B cell (primary cell): ENCODE measurements at regions not wholly inside any gene's neighbourhood (a gene's known extent, or its start where the extent isn't known, plus 50 kb on each side); places are given as distances from the start of the nearest gene placed in this dataset.

Experiments used
- ATAC-seq: fragments of 200-7000 bp; cut with Tn5 transposase; one replicate; pipeline ENCODE4 v1.10.0; 2021; ENCODE audit warnings: low read depth, mild to moderate bottlenecking, moderate number of reproducible peaks, moderate library complexity
- CTCF ChIA-PET: fragments of 350-600 bp; sonication (Branson Sonifier 250); formaldehyde crosslinking; loops from one replicate; lab custom pipeline; 2021; ENCODE audit warnings: antibody characterized with exemption, inconsistent platforms; lab: Charles Lee
- POLR2A ChIA-PET: fragments of 350-600 bp; sonication (Branson Sonifier 250); formaldehyde crosslinking; loops from one replicate; lab custom pipeline; 2021; ENCODE audit warnings: antibody characterized with exemption; lab: Charles Lee
- DNase-seq: peaks from one replicate; pipeline ENCODE4 v3.0.0; 2013
- H2AFZ ChIP-seq: 2 replicates; pipeline ENCODE4 v1.6.1; 2012; ENCODE audit warnings: mild to moderate bottlenecking, low read depth, low read length; ENCODE audit not compliant: insufficient read depth, poor library complexity, severe bottlenecking
- H3K27ac ChIP-seq, 2 donors: 1 replicate in 1 of 2; 2 replicates in 1 of 2; pipeline ENCODE4 v1.5.1; 2012 to 2013; ENCODE audit warnings: low read length in 2 of 2, mild to moderate bottlenecking in 2 of 2, moderate library complexity in 1 of 2
- H3K27me3 ChIP-seq, 4 experiments: fragments of 200-600 bp in 1 of 4; sonication (generic) in 1 of 4; replicated peaks in 1 of 4; 1 replicate in 2 of 4; 2 replicates in 2 of 4; pipeline versions ENCODE4 v1.6.1 to v1.7.0; 2013 to 2016; ENCODE audit warnings: low read length in 3 of 4, mild to moderate bottlenecking in 2 of 4, mixed read lengths in 1 of 4, moderate library complexity in 1 of 4; ENCODE audit not compliant: insufficient read depth in 4 of 4, control insufficient read depth in 3 of 4; ENCODE audit errors: control extremely low read depth in 1 of 4
- H3K36me3 ChIP-seq, 2 experiments: replicated peaks in 1 of 2; 1 replicate in 1 of 2; 2 replicates in 1 of 2; pipeline versions ENCODE4 v1.6.1 to v1.7.1; 2013; ENCODE audit warnings: low read length in 1 of 2; ENCODE audit not compliant: insufficient read depth in 2 of 2, control insufficient read depth in 1 of 2; ENCODE audit errors: control extremely low read depth in 1 of 2, extremely low read depth in 1 of 2
- H3K4me1 ChIP-seq, 2 donors: fragments of 200-600 bp in 1 of 2; sonication (generic) in 1 of 2; 1 replicate in 1 of 2; 2 replicates in 1 of 2; pipeline versions ENCODE4 v1.5.1 to v1.6.1; 2013 to 2017; ENCODE audit warnings: low read length in 2 of 2; ENCODE audit not compliant: control insufficient read depth in 2 of 2, insufficient read depth in 2 of 2
- H3K4me2 ChIP-seq: replicated peaks from 2 replicates; pipeline ENCODE3; 2012; ENCODE audit warnings: mild to moderate bottlenecking, low read depth, low read length; ENCODE audit not compliant: poor library complexity, severe bottlenecking
- H3K4me3 ChIP-seq, 5 experiments: fragments of 200-600 bp in 1 of 5; sonication (generic) in 1 of 5; 1 replicate in 3 of 5; 2 replicates in 2 of 5; pipeline versions ENCODE4 v1.5.1 to v1.7.0; 2011 to 2016; ENCODE audit warnings: low read length in 4 of 5, mild to moderate bottlenecking in 4 of 5, low read depth in 2 of 5, control low read depth in 1 of 5, moderate library complexity in 1 of 5; ENCODE audit not compliant: insufficient read depth in 1 of 5; ENCODE audit errors: control extremely low read depth in 1 of 5, extremely low read depth in 1 of 5
- H3K79me2 ChIP-seq: fragments of 200-600 bp; sonication (generic); one replicate; pipeline ENCODE4 v1.6.0; 2016; ENCODE audit warnings: low read length; ENCODE audit not compliant: control insufficient read depth, insufficient read depth
- H3K9ac ChIP-seq: fragments of 200-600 bp; sonication (generic); 2 replicates; pipeline ENCODE4 v1.6.1; 2017; ENCODE audit warnings: mild to moderate bottlenecking, low read length, moderate library complexity
- H3K9me3 ChIP-seq, 3 donors: one replicate each; pipeline versions ENCODE4 v1.6.1 to v1.7.1; 2013; ENCODE audit warnings: low read length in 2 of 3; ENCODE audit not compliant: control insufficient read depth in 2 of 3, insufficient read depth in 1 of 3; ENCODE audit errors: control extremely low read depth in 1 of 3
- H4K20me1 ChIP-seq: 2 replicates; pipeline ENCODE4 v1.6.0; 2012; ENCODE audit warnings: mild to moderate bottlenecking, low read length; ENCODE audit not compliant: insufficient read depth, control insufficient read depth, poor library complexity, severe bottlenecking
- H3K27ac Mint-ChIP-seq: one replicate; pipeline ENCODE4 v1.8.0; 2021; ENCODE audit warnings: mixed read lengths
- H3K27me3 Mint-ChIP-seq: one replicate; pipeline ENCODE4 v1.8.0; 2021; ENCODE audit warnings: mixed read lengths
- H3K4me1 Mint-ChIP-seq: one replicate; pipeline ENCODE4 v1.8.0; 2021; ENCODE audit warnings: mixed read lengths
- H3K4me3 Mint-ChIP-seq: one replicate; pipeline ENCODE4 v1.8.0; 2021; ENCODE audit warnings: mixed read lengths
- H3K9me3 Mint-ChIP-seq: one replicate; pipeline ENCODE4 v1.8.0; 2022; ENCODE audit warnings: mixed read lengths; ENCODE audit not compliant: insufficient read depth
- EZH2 ChIP-seq: IDR thresholded peaks from 2 replicates; pipeline ENCODE4 v1.6.1; 2012; ENCODE audit warnings: borderline replicate concordance, low read depth, mild to moderate bottlenecking, moderate library complexity, low read length; ENCODE audit not compliant: insufficient read depth, poor library complexity, severe bottlenecking
- WGBS: methylation state at CpG from one replicate; pipeline ENCODE4 v1.1.5; 2013; ENCODE audit warnings: missing lambda C conversion rate; ENCODE audit not compliant: insufficient coverage; 5-methylcytosine and 5-hydroxymethylcytosine counted together
- intact Hi-C: fragments of 100-400 bp; cut with micrococcal nuclease; formaldehyde crosslinking; loops from one replicate; pipeline ENCODE4 v1.10.0; 2022
- TF ChIP-seq, protein P1 (sequence below): fragments of 200-600 bp; IDR thresholded peaks from one replicate; pipeline ENCODE4 v1.8.0; 2022; ENCODE audit warnings: antibody characterized with exemption, mild to moderate bottlenecking

DNA sequence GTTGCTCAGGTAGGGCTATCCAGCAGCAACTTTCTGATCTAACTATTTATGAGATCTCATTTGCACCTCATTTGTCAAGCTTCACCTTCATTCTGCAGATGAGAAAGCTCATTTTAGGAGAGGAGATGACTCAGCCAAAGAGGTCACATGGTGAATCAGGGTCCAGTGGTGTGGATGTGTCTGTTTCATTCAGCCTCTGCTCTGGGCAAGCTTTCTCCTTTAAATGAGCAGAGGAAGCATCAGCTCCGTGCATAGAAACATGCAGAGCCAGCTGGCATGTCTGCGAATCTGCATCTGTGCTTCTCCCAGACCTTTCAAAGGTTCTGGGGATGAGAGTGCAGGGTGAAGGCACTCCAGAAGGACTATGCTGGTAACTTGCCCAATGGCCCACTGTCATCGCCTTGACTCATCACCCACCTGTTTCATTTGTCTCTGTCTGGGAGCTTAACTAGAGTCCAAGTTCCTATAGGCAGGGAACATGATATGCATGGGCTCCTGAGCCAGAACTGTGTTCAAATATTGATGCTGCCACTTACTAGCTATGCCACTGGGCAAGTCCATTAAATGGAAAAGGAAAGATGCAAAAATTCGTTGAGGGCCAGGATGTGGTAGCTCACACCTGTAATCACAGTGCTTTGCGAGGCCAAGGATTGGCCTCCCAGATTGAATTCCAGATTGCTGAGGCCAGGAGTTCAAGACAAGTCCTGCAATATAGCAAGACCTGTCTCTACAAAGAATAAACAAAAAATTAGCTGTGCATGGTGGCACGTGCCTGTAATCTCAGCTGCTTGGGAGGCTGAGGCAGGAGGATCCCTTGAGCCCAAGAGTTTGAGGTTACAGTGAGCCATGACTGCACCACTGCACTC lies 67.1 kb upstream of the NLK start:
- H3K79me2 ChIP-seq, result no peaks in the 10 kb centered on the region
- 89% methylated on average over 5 of the region's 6 CpGs for WGBS
- no peak overlapping the region for H2AFZ ChIP-seq
- no peak overlapping the region for H3K4me3 ChIP-seq
- H3K9ac ChIP-seq, result no peak overlapping the region
- no peak overlapping the region for H3K27ac ChIP-seq
- ChIA-PET CTCF (no interaction called here), POLR2A (no interaction called here)
- Mint-ChIP-seq H3K9me3 (no peaks in the 10 kb centered on the region), H3K4me3 (no peak overlapping the region), H3K4me1 (no peaks in the 10 kb centered on the region), H3K27me3 (peaks cover 7% of the 10 kb centered on the region), H3K27ac (no peak overlapping the region)
- H3K4me2 ChIP-seq, result no peak overlapping the region
- peaks cover 0 to 5% (median 0%) of the 10 kb centered on the region in 3 donors for H3K9me3 ChIP-seq
- intact Hi-C loops, result no loop called here
- TF ChIP-seq EZH2, result no peak
- TF ChIP-seq, protein P1, sequence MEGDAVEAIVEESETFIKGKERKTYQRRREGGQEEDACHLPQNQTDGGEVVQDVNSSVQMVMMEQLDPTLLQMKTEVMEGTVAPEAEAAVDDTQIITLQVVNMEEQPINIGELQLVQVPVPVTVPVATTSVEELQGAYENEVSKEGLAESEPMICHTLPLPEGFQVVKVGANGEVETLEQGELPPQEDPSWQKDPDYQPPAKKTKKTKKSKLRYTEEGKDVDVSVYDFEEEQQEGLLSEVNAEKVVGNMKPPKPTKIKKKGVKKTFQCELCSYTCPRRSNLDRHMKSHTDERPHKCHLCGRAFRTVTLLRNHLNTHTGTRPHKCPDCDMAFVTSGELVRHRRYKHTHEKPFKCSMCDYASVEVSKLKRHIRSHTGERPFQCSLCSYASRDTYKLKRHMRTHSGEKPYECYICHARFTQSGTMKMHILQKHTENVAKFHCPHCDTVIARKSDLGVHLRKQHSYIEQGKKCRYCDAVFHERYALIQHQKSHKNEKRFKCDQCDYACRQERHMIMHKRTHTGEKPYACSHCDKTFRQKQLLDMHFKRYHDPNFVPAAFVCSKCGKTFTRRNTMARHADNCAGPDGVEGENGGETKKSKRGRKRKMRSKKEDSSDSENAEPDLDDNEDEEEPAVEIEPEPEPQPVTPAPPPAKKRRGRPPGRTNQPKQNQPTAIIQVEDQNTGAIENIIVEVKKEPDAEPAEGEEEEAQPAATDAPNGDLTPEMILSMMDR, result no peak
- H4K20me1 ChIP-seq, result no peaks in the 10 kb centered on the region
- no peak for ATAC-seq
- DNase-seq, result no peak
- H3K27me3 ChIP-seq, result peaks cover 0 to 5% (median 0%) of the 10 kb centered on the region in 4 experiments
- H3K36me3 ChIP-seq, result no peaks in the 10 kb centered on the region
- no peaks in the 10 kb centered on the region for H3K4me1 ChIP-seq

DNA sequence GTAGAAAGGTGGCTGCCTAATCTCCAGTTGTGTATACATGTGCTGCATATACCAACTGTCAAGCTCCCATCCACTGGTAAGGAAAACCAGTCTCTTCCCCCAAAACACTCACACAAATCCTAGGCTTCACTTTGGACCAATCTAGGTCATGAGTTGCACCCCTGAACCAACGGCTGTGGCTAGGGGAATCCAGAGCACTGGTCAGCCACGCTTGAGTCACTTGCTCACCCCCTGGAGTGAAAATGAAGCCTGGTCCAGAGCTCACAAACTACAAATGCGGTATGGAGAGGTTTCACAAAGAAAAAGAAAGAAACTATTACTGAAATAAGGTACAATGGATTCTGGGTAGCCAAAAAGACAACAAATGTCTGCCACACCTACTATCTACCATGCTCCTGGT lies 66.1 kb upstream of the NLK start:
- no peak overlapping the region for H3K27ac Mint-ChIP-seq
- WGBS, result 80% methylated on average over 1 of the region's 3 CpGs
- DNase-seq (no peak), ATAC-seq (no peak)
- peaks cover 0 to 5% (median 0%) of the 10 kb centered on the region in 4 experiments for H3K27me3 ChIP-seq
- H4K20me1 ChIP-seq, result no peaks in the 10 kb centered on the region
- POLR2A ChIA-PET, result no interaction called here
- H2AFZ ChIP-seq, result no peak overlapping the region
- peaks cover 0 to 5% (median 0%) of the 10 kb centered on the region in 3 donors for H3K9me3 ChIP-seq
- H3K4me3 ChIP-seq, result no peak overlapping the region
- no peaks in the 10 kb centered on the region for H3K36me3 ChIP-seq
- no peaks in the 10 kb centered on the region for H3K9me3 Mint-ChIP-seq
- TF ChIP-seq, protein P1, result no peak
- H3K4me1 Mint-ChIP-seq, result peaks cover 7% of the 10 kb centered on the region
- H3K4me1 ChIP-seq, result no peaks in the 10 kb centered on the region
- H3K79me2 ChIP-seq, result no peaks in the 10 kb centered on the region
- intact Hi-C loops, result no loop called here
- peaks cover 4% of the 10 kb centered on the region for H3K27me3 Mint-ChIP-seq
- no peak overlapping the region for H3K9ac ChIP-seq
- H3K4me2 ChIP-seq, result no peak overlapping the region
- CTCF ChIA-PET, result no interaction called here
- no peak overlapping the region for H3K27ac ChIP-seq
- H3K4me3 Mint-ChIP-seq, result no peak overlapping the region
